ENCODE measurements at regions not wholly inside any gene's neighbourhood (a gene's known extent, or its start where the extent isn't known, plus 50 kb on each side); places are given as distances from the start of the nearest gene placed in this dataset.

DNA sequence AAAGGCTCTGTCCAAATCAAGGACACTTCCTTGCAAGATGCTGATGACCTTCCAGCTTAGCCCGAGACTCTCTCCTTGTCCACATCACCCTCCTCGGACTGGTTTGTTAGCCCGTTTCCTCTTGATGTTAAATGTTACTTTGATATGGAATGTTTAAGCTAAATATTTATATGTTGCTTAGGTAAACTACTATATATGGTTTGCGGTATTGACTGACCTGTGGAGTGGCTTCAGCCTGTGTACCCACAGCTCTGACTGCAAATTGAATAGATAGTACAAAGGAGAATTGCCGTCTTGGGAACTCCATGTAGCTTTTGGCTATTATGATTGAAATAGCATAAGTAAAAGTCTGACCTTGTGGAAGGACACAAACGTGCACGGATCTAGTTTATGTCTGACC is 422.0 kb downstream of the YTHDC2 start:
- TF ChIP-seq CTCF (IDR thresholded peaks at IDR 0.05) (no peak), POLR2A (IDR thresholded peaks at IDR 0.05) (no peak)

Measured in tibial nerve (tissue), 3 donors.